Brain pericyte (primary cell): ENCODE measurements at regions not wholly inside any gene's neighbourhood (a gene's known extent, or its start where the extent isn't known, plus 50 kb on each side); places are given as distances from the start of the nearest gene placed in this dataset.

ENCODE experiments used
- DNase-seq: peaks from one replicate; pipeline ENCODE4 v3.0.0-alpha.2; 2012; ENCODE audit warnings: low read depth, low spot score

DNA sequence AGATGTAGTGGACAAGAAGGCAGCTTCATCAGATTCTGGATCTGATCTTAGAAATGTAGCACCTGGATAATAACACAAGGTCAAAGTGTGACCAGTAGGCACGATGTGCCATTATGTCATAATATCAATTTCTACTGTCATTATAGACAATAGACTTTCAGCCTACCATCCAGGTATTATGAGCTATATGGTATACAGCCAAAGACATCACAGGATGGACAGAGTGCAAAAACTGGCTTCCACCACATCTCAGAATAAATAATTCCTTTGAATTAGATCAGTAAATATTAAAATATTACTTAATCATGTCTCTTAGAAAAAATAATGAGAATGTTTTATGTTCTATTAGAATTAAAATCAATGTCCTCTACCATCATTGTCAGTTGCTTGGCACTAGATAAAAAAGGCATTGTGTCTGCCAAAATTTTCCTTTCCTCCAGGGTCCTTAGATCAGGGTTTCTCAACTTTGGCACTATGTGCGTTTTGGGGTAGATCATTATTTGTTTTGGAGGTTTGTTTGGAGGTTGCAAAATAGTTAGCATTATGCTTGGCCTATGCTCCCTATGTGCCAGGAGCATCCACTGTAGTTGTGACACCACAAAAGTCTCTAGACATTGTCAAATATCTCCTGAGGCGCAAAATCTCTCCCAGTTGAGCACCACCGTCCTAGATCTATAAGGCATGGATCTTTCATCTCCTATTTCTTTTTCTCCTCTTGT, 86.7 kb upstream of the NRIP1 start:
- DNase-seq, result no peak

DNA sequence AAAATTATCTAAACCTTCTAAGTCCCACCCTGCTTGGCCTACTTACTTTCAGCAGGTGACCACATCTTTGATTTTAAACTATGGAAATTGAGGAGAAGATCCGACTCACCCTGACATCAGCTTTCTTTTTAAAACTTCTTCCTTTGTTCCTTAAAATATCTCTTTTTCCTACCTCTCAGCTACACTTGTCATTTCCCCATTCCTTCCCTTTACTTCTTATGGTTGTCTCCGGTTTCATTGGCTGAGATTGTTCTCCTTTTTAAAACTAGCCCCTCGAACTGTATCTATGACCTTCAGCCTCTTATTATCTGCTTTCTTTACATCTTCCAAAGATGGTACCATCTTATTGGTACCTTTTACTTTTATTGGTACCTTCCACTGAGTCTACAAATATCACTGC, 87.8 kb upstream of the NRIP1 start:
- DNase-seq, result no peak

GRCh38 chr21:15159382-15160020, 94.7 kb upstream of the NRIP1 start:
- DNase-seq, result no peak

- no peak for DNase-seq
Observed at GRCh38 chr21:15160136-15160535, 95.3 kb upstream of the NRIP1 start.

- DNase-seq, result no peak
Observed at GRCh38 chr21:15162921-15163320, 98.1 kb upstream of the NRIP1 start.

DNA sequence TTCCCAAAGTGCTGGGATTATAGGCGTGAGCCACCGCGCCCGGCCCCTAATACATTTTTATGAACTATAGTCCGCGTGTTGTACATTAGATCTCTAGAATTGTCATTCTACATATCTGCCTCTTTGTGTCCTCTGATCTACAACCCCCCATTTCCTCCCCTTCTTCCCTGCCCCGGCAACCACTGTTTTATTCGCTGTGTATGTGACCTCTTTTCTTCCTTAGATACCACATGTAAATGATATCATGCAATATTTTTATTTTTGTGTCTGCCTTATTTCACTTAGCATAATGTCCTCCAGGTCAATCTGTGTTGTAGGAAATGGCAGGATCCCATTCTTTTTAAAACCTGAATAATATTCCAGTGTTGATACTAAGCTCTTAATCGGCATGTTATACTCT, 99.5 kb upstream of the NRIP1 start:
- no peak for DNase-seq

- no peak for DNase-seq
Observed at GRCh38 chr21:15164678-15165303, 100.0 kb upstream of the NRIP1 start.

GRCh38 chr21:15170614-15171013, 105.8 kb upstream of the NRIP1 start:
- no peak for DNase-seq

DNA sequence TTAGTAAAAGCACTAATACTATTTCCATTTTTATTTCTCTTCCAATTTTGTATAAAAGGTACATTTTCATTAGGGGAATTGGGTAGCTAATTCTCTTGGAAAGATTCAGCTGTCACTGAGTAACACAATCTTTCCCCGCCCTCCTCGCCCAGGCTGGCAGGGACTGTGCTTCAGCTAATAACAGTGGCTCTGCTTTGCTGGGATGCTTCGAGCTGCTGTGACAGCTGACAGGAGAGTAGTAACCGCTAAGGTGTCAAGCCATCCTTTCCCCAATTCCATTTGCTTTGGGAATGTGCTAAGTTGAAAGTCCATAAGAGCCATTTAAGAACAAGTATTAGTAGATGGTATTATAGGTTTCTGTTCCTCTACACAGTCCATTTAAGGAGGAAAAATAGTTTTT, 106.7 kb upstream of the NRIP1 start:
- DNase-seq, result no peak

DNA sequence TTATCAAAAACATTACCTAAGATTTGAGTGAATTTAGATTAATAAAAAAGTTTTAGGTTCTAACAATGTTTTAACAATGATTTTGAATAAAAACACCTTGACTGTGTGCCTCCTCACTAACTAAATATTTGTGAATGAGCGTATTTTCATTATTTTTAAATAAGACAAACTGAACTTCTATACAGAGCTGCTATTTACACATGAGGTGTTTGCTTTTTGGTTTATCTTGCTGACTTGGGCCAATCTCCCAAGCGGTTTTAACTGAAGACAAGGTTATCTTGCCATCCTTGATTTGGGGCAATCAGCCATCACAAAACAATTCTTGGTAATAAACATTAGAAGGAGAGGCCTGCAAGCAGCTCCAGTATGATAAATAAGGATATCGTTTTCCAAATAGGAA, 108.2 kb upstream of the NRIP1 start:
- no peak for DNase-seq

- DNase-seq, result no peak
Observed at GRCh38 chr21:15174923-15175322, 110.1 kb upstream of the NRIP1 start.

DNA sequence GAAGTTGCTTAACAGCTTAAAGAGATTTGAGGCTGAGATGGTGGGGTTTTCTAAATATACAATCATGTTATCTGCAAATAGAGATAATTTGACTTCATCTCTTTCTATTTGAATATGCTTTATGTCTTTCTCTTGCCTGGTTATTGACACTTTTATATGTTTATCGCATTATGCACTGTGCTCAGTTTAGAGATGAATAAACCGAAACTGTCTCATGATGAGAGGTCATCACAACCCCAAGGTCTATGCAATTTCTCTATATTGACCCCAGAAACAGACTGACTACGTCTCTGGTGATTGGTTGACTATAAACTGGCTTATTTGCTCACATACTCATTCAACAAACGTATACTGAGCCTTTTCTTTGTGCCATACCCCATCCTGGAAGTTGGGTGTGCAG, 117.9 kb upstream of the NRIP1 start:
- DNase-seq, result no peak

DNA sequence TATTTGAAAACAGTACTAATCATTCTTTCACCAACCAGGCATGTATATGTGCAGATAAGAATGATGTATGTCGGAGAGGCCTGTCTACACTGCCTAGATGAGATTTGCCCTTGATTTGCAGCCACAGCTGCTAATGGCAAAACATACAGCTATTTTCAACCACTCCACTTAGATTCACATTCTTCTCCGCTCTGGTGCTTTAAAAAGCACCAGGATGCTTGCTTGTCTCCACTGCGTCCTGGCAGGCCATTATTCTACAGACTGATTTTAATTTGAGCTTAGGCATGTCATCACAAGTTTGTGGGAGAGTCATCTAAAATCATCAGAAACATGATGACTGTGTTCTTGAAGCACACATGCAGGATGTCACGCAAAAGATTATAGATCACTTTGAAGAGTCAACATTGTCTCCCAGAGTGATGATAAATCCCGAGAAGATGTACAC, 119.0 kb upstream of the NRIP1 start:
- no peak for DNase-seq

- no peak for DNase-seq
Observed at GRCh38 chr21:15190412-15190811, 125.6 kb upstream of the NRIP1 start.

DNA sequence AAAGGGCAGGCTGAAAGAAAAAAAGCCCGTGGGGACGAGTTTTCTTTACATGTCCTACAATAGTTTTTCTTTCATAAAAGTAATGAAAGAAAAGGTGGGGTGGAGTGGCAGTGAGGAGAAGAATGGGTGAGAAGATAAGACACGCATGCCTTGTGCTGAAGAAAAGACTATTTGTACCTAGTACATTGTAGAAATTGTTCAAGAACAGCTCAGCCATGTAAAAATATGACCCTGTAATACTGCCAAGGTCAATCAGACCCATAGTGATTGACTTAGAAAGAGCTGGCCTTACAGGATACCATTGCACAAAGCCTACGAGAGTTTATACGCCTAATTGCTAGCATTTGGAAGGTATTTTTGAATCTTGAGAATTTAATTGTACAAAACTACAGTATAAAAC, 126.0 kb upstream of the NRIP1 start:
- no peak for DNase-seq

DNA sequence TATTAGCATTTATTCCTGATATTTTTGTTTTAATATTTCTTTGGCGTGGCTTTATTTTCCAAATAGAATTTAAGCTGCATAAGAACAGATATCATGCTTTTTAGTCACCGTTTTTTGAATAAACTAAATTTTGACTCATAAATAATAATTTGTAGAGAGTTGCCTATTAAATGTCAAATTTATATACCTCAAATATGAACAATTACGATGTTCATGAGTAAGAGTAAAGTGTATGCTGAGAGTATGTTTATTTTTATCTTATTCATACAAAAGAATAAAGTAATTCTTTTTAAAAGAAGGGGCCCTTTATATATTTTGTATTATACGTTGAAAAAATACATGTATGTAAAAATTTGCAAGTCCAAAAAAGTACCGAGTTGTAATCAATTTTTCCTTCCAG, 126.5 kb upstream of the NRIP1 start:
- DNase-seq, result no peak

DNA sequence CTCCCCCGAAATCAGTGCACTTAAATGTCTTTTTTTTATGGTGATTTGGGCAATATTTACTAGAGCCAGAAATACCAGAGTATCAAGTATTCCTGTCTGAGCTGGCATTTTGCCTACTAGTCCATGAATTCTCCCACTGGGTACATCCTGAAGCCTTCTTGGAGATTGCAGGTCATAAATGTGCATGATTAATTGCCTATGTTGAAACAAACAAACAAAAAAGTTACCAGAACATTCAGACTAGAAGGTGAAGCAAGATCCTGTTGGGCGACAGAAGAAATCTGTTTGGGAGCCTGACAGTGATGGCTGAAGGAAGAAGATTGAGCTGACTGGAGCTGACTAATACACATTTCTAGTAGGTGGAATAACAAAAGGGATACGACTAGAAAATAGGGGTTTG, 127.4 kb upstream of the NRIP1 start:
- no peak for DNase-seq

- no peak for DNase-seq
Observed at GRCh38 chr21:15193937-15194336, 129.1 kb upstream of the NRIP1 start.

DNA sequence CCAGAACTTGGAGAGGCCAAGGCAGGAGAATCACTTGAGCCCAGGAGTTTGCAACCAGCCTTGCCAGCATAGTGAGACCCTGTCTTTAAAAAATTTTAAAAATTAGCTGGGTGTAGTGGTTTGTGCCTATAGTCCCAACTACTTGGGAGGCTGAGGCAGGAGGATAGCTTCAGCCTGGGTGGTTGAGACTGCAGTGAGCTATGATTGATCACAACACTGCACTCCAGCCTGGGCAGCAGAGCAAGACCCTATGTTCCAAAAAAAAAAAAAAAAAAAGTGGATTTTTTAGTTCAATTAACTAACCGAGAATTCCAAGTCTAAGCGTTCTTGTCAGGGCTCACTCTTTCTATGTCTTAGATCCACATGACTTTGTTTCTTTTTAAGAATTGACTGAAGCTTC, 130.3 kb upstream of the NRIP1 start:
- DNase-seq, result no peak

DNA sequence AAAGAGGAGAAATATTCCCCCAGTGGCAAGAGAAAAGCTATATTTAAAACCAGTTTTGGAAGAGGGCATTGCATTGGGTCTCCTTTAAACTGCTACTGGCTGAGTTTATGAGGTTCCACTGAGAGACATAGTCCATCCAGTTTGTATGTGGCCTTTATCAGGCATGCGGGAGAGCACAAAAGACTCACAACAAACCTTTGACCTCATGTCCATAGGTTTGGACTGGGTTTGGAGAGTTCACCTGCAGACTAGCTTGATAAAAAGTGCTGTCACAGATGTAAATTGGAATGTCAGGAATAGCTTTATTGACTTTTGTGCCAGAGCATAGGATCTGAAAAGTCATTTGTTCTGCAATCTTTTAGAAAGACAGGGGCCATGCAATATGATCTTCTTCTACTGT, 131.0 kb upstream of the NRIP1 start:
- no peak for DNase-seq

DNA sequence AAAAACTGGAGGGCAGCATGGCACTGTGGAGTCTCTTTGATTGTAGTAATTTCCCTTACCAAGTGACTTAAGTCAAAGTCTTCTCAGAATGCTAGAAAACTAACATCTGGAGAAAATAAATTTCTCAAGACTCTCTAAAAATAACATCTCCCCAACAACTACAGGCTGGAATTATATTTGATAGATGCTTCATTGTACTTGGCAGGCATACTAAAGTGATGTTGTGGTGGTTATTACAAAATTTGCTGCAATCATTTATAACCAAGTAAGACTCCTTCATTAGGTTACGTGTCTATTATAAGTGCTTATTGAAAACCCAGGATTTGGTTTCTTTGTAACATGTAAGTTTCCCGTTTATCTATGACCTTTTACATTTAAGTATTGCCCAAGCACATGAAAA, 132.9 kb upstream of the NRIP1 start:
- DNase-seq, result no peak

GRCh38 chr21:15199414-15200383, 134.9 kb upstream of the NRIP1 start:
- no peak for DNase-seq
